SU-DHL-6 (cell line): ENCODE measurements at regions not wholly inside any gene's neighbourhood (a gene's known extent, or its start where the extent isn't known, plus 50 kb on each side); places are given as distances from the start of the nearest gene placed in this dataset.
"Not testable (repeated sequence)": the region's sequence is repeated elsewhere in the genome, so short reads cannot be mapped to it uniquely, and the experiment has no call there.

Experiments used
- H2AFZ ChIP-seq: fragments of 200-600 bp; sonication (generic); 2 replicates; pipeline ENCODE4 v1.6.1; 2014; ENCODE audit warnings: low read depth, mild to moderate bottlenecking, moderate library complexity, mixed read lengths, antibody characterized with exemption, low read length; ENCODE audit not compliant: severe bottlenecking
- H3F3A ChIP-seq: fragments of 200-600 bp; shearing (Covaris generic); 2 replicates; pipeline ENCODE4 v1.6.0; 2016; ENCODE audit warnings: antibody characterized with exemption, mild to moderate bottlenecking; ENCODE audit not compliant: insufficient read depth
- H3K27ac ChIP-seq: fragments of 200-600 bp; sonication (generic); 2 replicates; pipeline ENCODE4 v1.5.1; 2016; ENCODE audit warnings: low read depth, mild to moderate bottlenecking, low read length, moderate library complexity, mixed read lengths
- H3K27me3 ChIP-seq: fragments of 200-600 bp; sonication (generic), shearing (Covaris generic); 2 replicates; pipeline ENCODE4 v1.6.0; 2014; ENCODE audit warnings: mild to moderate bottlenecking, low read length
- H3K36me3 ChIP-seq: fragments of 200-600 bp; sonication (generic); 2 replicates; pipeline ENCODE4 v1.6.1; 2014; ENCODE audit warnings: mild to moderate bottlenecking, low read length, mixed read lengths
- H3K4me2 ChIP-seq: fragments of 300-600, 200-600 bp; shearing (Covaris generic), sonication (generic); 2 replicates; pipeline ENCODE4 v1.6.0; 2014; ENCODE audit warnings: low read length, low read depth, mild to moderate bottlenecking; ENCODE audit not compliant: poor library complexity, severe bottlenecking
- H3K4me3 ChIP-seq: fragments of 200-600 bp; sonication (generic); 2 replicates; pipeline ENCODE4 v1.5.1; 2014; ENCODE audit warnings: antibody characterized with exemption, low read length, mild to moderate bottlenecking, mixed read lengths; ENCODE audit not compliant: insufficient read depth, poor library complexity, severe bottlenecking
- H3K79me2 ChIP-seq: fragments of 200-600 bp; sonication (generic); 2 replicates; pipeline ENCODE4 v1.6.1; 2014; ENCODE audit warnings: mild to moderate bottlenecking, low read length, moderate library complexity; ENCODE audit not compliant: insufficient read depth
- H3K9ac ChIP-seq: fragments of 200-600 bp; sonication (generic); 2 replicates; pipeline ENCODE4 v1.7.0; 2014; ENCODE audit warnings: mild to moderate bottlenecking, low read length
- H3K9me2 ChIP-seq: fragments of 200-600 bp; sonication (generic); replicated peaks from 2 replicates; pipeline ENCODE4 v1.6.1; 2014; ENCODE audit warnings: low read length; ENCODE audit not compliant: insufficient read depth
- H3K9me3 ChIP-seq: fragments of 200-600 bp; sonication (generic); 2 replicates; pipeline ENCODE4 v1.6.1; 2014; ENCODE audit warnings: low read length, mixed read lengths; ENCODE audit not compliant: insufficient read depth
- H4K20me1 ChIP-seq: fragments of 200-600 bp; sonication (generic); 2 replicates; pipeline ENCODE4 v1.6.1; 2014; ENCODE audit warnings: low read depth, mild to moderate bottlenecking, antibody characterized with exemption, low read length, moderate library complexity, mixed read lengths
- CTCF ChIP-seq: fragments of 200-600 bp; sonication (generic); IDR thresholded peaks from one replicate; pipeline ENCODE4 v1.5.1; 2017; ENCODE audit warnings: antibody characterized with exemption, mild to moderate bottlenecking, low read length, moderate library complexity; ENCODE audit not compliant: insufficient read depth, poor library complexity, severe bottlenecking
- EZH2phosphoT487 ChIP-seq: fragments of 200-600 bp; sonication (generic), shearing (Covaris generic); conservative IDR thresholded peaks from 2 replicates; pipeline ENCODE4 v1.6.1; 2018; ENCODE audit warnings: mild to moderate bottlenecking, antibody characterized with exemption, low read length, moderate library complexity, mixed read lengths

DNA sequence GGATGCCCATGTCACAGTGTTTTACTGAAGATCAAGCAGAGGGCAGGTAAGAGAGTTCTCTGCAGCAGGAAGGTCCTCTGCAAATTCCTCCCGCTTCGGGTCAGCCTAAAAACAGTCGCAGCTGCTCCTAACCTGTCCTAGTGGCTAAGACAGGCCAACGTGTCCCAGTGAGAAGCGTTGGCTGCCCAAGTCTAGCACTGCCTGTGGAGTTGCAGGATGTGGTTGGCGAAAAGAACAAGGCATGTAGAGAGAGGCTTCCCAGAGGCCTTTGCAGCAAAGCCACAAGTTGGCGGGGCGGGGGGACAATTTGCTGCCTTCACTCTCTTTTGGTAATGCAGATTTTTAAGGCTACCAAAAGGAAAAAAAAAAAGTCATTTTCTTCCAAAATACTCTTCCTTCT, 340.1 kb downstream of the BCL11B start:
- no peak overlapping the region for H3K27ac ChIP-seq
- no peaks in the 10 kb centered on the region for H4K20me1 ChIP-seq
- no peaks in the 10 kb centered on the region for H3K79me2 ChIP-seq
- H3K27me3 ChIP-seq, result no peaks in the 10 kb centered on the region
- H3K9me2 ChIP-seq, result no peaks in the 10 kb centered on the region
- no peak overlapping the region for H2AFZ ChIP-seq
- no peak for TF ChIP-seq CTCF
- TF ChIP-seq EZH2phosphoT487, result no peak
- no peak overlapping the region for H3K4me2 ChIP-seq
- no peaks in the 10 kb centered on the region for H3K36me3 ChIP-seq
- no peaks in the 10 kb centered on the region for H3F3A ChIP-seq
- no peak overlapping the region for H3K4me3 ChIP-seq
- H3K9me3 ChIP-seq, result no peaks in the 10 kb centered on the region
- H3K9ac ChIP-seq, result no peak overlapping the region

GRCh38 chr14:98932431-98933325, 339.3 kb downstream of the BCL11B start:
- Histone ChIP-seq H3K4me2 (no peak overlapping the region), H3F3A (no peaks in the 10 kb centered on the region), H3K27me3 (no peaks in the 10 kb centered on the region), H2AFZ (no peak overlapping the region), H3K9me2 (no peaks in the 10 kb centered on the region), H3K9me3 (no peaks in the 10 kb centered on the region), H4K20me1 (no peaks in the 10 kb centered on the region), H3K9ac (no peak overlapping the region), H3K27ac (no peak overlapping the region), H3K79me2 (no peaks in the 10 kb centered on the region), H3K36me3 (no peaks in the 10 kb centered on the region), H3K4me3 (no peak overlapping the region)
- TF ChIP-seq CTCF, result no peak

DNA sequence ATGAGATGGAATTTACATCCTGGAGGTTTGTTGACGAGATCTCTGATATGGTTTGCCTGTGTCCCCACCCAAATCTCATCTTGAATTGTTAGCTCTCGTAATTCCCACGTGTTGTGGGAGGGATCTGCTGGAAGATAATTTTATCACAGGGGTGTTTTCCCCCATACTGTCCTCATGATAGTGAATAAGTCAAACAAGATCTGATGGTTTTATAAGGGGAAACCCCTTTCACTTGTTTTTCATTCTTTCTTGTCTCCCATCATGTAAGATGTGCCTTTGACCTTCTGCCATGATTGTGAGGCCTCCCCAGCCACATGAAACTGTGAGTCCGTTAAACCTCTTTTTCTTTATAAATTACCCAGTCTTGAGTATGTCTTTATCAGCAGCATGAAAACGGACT, 337.4 kb downstream of the BCL11B start:
- H4K20me1 ChIP-seq, H2AFZ ChIP-seq, H3K27me3 ChIP-seq, H3K9me3 ChIP-seq, H3K4me2 ChIP-seq, H3K9me2 ChIP-seq, H3K79me2 ChIP-seq, H3K4me3 ChIP-seq, H3K27ac ChIP-seq, H3K36me3 ChIP-seq, H3F3A ChIP-seq, H3K9ac ChIP-seq: not testable (repeated sequence)

DNA sequence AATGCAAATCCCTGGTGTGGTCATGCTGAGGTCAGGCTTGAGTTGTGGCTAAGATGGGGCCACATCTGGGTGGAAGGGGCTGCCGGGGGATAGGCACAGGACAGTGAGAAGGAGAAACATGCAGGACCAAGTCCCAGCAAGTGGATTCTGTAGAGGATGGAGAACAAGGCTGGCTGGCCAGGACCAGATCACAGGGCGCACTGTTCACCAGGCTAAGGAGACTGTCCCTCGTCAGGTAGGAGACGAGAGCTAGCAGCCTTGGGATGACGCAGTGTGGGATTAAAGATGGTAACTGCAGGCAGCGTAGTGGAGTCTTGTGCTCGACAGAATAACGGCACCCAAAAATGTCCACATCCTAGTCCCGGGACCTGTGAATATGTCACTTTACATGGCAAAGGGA, 336.1 kb downstream of the BCL11B start:
- no peak overlapping the region for H3K4me3 ChIP-seq
- TF ChIP-seq CTCF, result no peak
- no peak for TF ChIP-seq EZH2phosphoT487
- no peak overlapping the region for H3K9ac ChIP-seq

More for the DNA sequence above, 336.1 kb downstream of the BCL11B start:
- no peak overlapping the region for H2AFZ ChIP-seq
- no peaks in the 10 kb centered on the region for H3K79me2 ChIP-seq
- H3K4me2 ChIP-seq, result no peak overlapping the region
- H3K9me3 ChIP-seq, result no peaks in the 10 kb centered on the region
- no peaks in the 10 kb centered on the region for H3K36me3 ChIP-seq
- no peaks in the 10 kb centered on the region for H4K20me1 ChIP-seq
- H3K27me3 ChIP-seq, result no peaks in the 10 kb centered on the region
- H3F3A ChIP-seq, result no peaks in the 10 kb centered on the region
- no peaks in the 10 kb centered on the region for H3K9me2 ChIP-seq
- no peak overlapping the region for H3K27ac ChIP-seq
